NCI-H2107 treated with DMSO at 0.1 percent for 48 hours (cell line): ENCODE measurements at regions not wholly inside any gene's neighbourhood (a gene's known extent, or its start where the extent isn't known, plus 50 kb on each side); places are given as distances from the start of the nearest gene placed in this dataset.
A peak's percentile ranks its signal among the peaks of the same experiment; 100 is the strongest.
"Not testable (repeated sequence)": the region's sequence is repeated elsewhere in the genome, so short reads cannot be mapped to it uniquely, and the experiment has no call there.

Experiments used
- DNase-seq: peaks from one replicate; lab custom pipeline; 2025; ENCODE audit not compliant: unreplicated experiment; lab: John Stamatoyannopoulos, UW

GRCh38 chr4:71204056-71204455 lies 134.8 kb upstream of the SLC4A4 start:
- no peak for DNase-seq

GRCh38 chr4:71206763-71207162 lies 132.1 kb upstream of the SLC4A4 start:
- peak; percentile 51 for DNase-seq

- no peak for DNase-seq
Observed at GRCh38 chr4:71209161-71209560, 129.7 kb upstream of the SLC4A4 start.

- DNase-seq, result no peak
Observed at GRCh38 chr4:71210823-71211222, 128.0 kb upstream of the SLC4A4 start.

GRCh38 chr4:71211748-71212147 lies 127.1 kb upstream of the SLC4A4 start:
- no peak for DNase-seq

GRCh38 chr4:71212216-71212615 lies 126.6 kb upstream of the SLC4A4 start:
- no peak for DNase-seq

GRCh38 chr4:71214578-71214977 lies 124.2 kb upstream of the SLC4A4 start:
- no peak for DNase-seq

GRCh38 chr4:71216316-71216959 lies 122.4 kb upstream of the SLC4A4 start:
- DNase-seq, result no peak

GRCh38 chr4:71217688-71218087 lies 121.1 kb upstream of the SLC4A4 start:
- DNase-seq, result no peak

GRCh38 chr4:71220848-71221247 lies 118.0 kb upstream of the SLC4A4 start:
- DNase-seq, result not testable (repeated sequence)

- no peak for DNase-seq
Observed at GRCh38 chr4:71221510-71222466, 117.0 kb upstream of the SLC4A4 start.

GRCh38 chr4:71222661-71223060 lies 116.2 kb upstream of the SLC4A4 start:
- no peak for DNase-seq

- peak; percentile 10 for DNase-seq
Observed at GRCh38 chr4:71229477-71230270, 109.1 kb upstream of the SLC4A4 start.

- DNase-seq, result no peak
Observed at GRCh38 chr4:71230271-71231128, 108.3 kb upstream of the SLC4A4 start.

- DNase-seq, result no peak
Observed at GRCh38 chr4:71231129-71232055, 107.4 kb upstream of the SLC4A4 start.

- no peak for DNase-seq
Observed at GRCh38 chr4:71232056-71232430, 106.8 kb upstream of the SLC4A4 start.

GRCh38 chr4:71232846-71233245 lies 106.0 kb upstream of the SLC4A4 start:
- no peak for DNase-seq

GRCh38 chr4:71235311-71236201 lies 103.3 kb upstream of the SLC4A4 start:
- no peak for DNase-seq

- no peak for DNase-seq
Observed at GRCh38 chr4:71236226-71236625, 102.6 kb upstream of the SLC4A4 start.
